ENCODE measurements at regions not wholly inside any gene's neighbourhood (a gene's known extent, or its start where the extent isn't known, plus 50 kb on each side); places are given as distances from the start of the nearest gene placed in this dataset.

DNA sequence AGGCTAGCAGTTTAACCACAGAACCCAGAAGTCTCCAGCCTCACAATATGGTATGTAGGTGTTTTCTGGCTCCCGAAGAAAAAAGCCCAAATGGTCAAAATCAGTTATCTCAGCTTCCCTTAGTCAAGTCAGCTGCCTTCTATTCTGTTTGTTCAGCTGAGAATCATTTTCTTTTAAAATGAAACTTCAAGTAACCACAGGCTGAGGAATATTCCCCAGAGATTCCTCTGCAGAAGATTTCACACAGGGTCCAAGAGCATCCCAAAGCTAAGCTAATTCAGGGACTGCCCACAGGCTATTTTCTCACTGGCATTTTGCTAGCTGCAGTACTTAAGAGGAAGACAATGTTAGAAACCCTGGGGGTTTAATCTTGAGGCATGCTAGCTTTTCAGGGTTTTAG, 977.0 kb upstream of the CHORDC1 start:
- H3K4me3 ChIP-seq (ENCODE audit: low read depth, low read length), result no peak overlapping the region
- ChIA-PET CTCF (no interaction called here), POLR2A (no interaction called here)
- no peaks in the 10 kb centered on the region for H3K4me1 ChIP-seq (ENCODE audit: control insufficient read depth, insufficient read depth, low read length)
- H3K36me3 ChIP-seq (ENCODE audit: control insufficient read depth in 2 of 2, insufficient read depth in 1 of 2, low read length in 2 of 2), result no peaks in the 10 kb centered on the region
- no peaks in the 10 kb centered on the region for H3K9me3 ChIP-seq (ENCODE audit: control insufficient read depth, insufficient read depth, low read depth, low read length)
- TF ChIP-seq REST (tag by site-specific recombination; IDR thresholded peaks at IDR 0.05) (no peak), ZNF18 (tag by site-specific recombination; IDR thresholded peaks at IDR 0.05) (no peak), ZNF629 (tag by site-specific recombination; IDR thresholded peaks at IDR 0.05) (no peak)
- no peak overlapping the region for H3K27ac ChIP-seq (ENCODE audit: extremely low read depth, low read depth, low read length)

DNA sequence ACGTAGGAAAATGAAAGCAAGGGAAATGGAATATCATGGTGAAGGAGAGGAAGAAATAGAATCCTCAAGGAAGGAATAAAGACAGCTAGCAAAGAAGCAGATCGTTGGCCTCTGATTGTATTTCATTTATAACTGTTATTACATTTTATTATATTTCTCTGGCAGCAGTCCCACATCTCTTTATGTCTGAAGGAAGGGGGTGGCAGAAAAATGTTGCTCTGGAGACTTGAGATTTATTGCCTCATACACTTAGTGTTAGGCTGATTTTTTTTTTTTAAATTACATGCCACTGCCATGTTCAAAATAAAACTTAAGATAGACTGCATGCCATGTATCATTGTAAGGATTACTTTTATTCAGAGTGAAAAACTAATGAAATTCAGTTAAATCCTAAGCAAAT, 971.7 kb upstream of the CHORDC1 start:
- no peaks in the 10 kb centered on the region for H3K36me3 ChIP-seq (ENCODE audit: control insufficient read depth in 2 of 2, insufficient read depth in 1 of 2, low read length in 2 of 2)
- H3K4me3 ChIP-seq (ENCODE audit: low read depth, low read length), result no peak overlapping the region
- CTCF ChIA-PET, result no interaction called here
- POLR2A ChIA-PET, result no interaction called here
- TF ChIP-seq ZNF830 (tag by site-specific recombination; IDR thresholded peaks at IDR 0.05; ENCODE audit: low read depth) (no peak), ZBTB10 (tag by site-specific recombination; IDR thresholded peaks at IDR 0.05) (no peak), ZNF707 (tag by site-specific recombination; IDR thresholded peaks at IDR 0.05) (no peak), ZNF596 (tag by site-specific recombination; IDR thresholded peaks at IDR 0.05) (no peak), ZNF501 (tag by site-specific recombination; IDR thresholded peaks at IDR 0.05) (no peak), IKZF3 (tag by site-specific recombination; IDR thresholded peaks at IDR 0.05) (no peak), ZNF654 (tag by site-specific recombination; IDR thresholded peaks at IDR 0.05; ENCODE audit: low read depth) (no peak), ZNF221 (tag by site-specific recombination; IDR thresholded peaks at IDR 0.05; ENCODE audit: borderline replicate concordance) (no peak), TRIM28 (IDR thresholded peaks at IDR 0.05; ENCODE audit: borderline replicate concordance, low read length) (no peak), WT1 (tag by site-specific recombination; IDR thresholded peaks at IDR 0.05) (no peak), ZNF529 (tag by site-specific recombination; IDR thresholded peaks at IDR 0.05; ENCODE audit: insufficient replicate concordance) (no peak), ZNF510 (tag by site-specific recombination; IDR thresholded peaks at IDR 0.05; ENCODE audit: insufficient replicate concordance) (no peak), MYNN (tag by site-specific recombination; IDR thresholded peaks at IDR 0.05; ENCODE audit: borderline replicate concordance) (no peak), ZNF214 (tag by site-specific recombination; IDR thresholded peaks at IDR 0.05; ENCODE audit: borderline replicate concordance) (no peak), ZBTB8A (tag by site-specific recombination; IDR thresholded peaks at IDR 0.05) (no peak), ZNF610 (tag by site-specific recombination; IDR thresholded peaks at IDR 0.05; ENCODE audit: borderline replicate concordance) (no peak)
- TF ChIP-seq, protein P1, sequence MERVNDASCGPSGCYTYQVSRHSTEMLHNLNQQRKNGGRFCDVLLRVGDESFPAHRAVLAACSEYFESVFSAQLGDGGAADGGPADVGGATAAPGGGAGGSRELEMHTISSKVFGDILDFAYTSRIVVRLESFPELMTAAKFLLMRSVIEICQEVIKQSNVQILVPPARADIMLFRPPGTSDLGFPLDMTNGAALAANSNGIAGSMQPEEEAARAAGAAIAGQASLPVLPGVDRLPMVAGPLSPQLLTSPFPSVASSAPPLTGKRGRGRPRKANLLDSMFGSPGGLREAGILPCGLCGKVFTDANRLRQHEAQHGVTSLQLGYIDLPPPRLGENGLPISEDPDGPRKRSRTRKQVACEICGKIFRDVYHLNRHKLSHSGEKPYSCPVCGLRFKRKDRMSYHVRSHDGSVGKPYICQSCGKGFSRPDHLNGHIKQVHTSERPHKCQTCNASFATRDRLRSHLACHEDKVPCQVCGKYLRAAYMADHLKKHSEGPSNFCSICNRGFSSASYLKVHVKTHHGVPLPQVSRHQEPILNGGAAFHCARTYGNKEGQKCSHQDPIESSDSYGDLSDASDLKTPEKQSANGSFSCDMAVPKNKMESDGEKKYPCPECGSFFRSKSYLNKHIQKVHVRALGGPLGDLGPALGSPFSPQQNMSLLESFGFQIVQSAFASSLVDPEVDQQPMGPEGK (tag by site-specific recombination; IDR thresholded peaks at IDR 0.05), result no peak
- H3K4me1 ChIP-seq (ENCODE audit: control insufficient read depth, insufficient read depth, low read length), result no peaks in the 10 kb centered on the region
- H3K27ac ChIP-seq (ENCODE audit: extremely low read depth, low read depth, low read length), result no peak overlapping the region
- H3K9me3 ChIP-seq (ENCODE audit: control insufficient read depth, insufficient read depth, low read depth, low read length), result no peaks in the 10 kb centered on the region
